Stomach (tissue), 8 donors: ENCODE measurements at regions not wholly inside any gene's neighbourhood (a gene's known extent, or its start where the extent isn't known, plus 50 kb on each side); places are given as distances from the start of the nearest gene placed in this dataset.

Experiments used
- DNase-seq, 2 donors: peaks; one replicate each; pipeline versions ENCODE4 v3.0.0 to v3.0.0-alpha.2; 2013 to 2019
- H3K27ac ChIP-seq, 5 donors: fragments of 200-600 bp in 4 of 5; sonication (generic) in 4 of 5; one replicate each; pipeline ENCODE4 v1.5.1; 2013 to 2019; ENCODE audit warnings: mild to moderate bottlenecking in 1 of 5, moderate library complexity in 1 of 5
- H3K27me3 ChIP-seq, 3 donors: fragments of 200-600 bp; sonication (generic); one replicate each; pipeline ENCODE4 v1.5.1; 2017 to 2019; ENCODE audit warnings: mixed run types in 1 of 3
- H3K36me3 ChIP-seq, 4 donors: fragments of 200-600 bp; sonication (generic); 1 replicate in 3 of 4; 2 replicates in 1 of 4; pipeline ENCODE4 v1.5.1; 2016 to 2019
- H3K4me1 ChIP-seq, 4 donors: fragments of 200-600 bp; sonication (generic); one replicate each; pipeline ENCODE4 v1.5.1; 2016 to 2019
- H3K4me3 ChIP-seq, 4 donors: fragments of 200-600 bp; sonication (generic) in 3 of 4; one replicate each; pipeline ENCODE4 v1.5.1; 2016 to 2019; ENCODE audit warnings: mild to moderate bottlenecking in 1 of 4
- H3K9me3 ChIP-seq, 4 donors: fragments of 200-600 bp; sonication (generic); one replicate each; pipeline ENCODE4 v1.5.1; 2016 to 2019
- EP300 ChIP-seq: sonication (generic); formaldehyde crosslinking; IDR thresholded peaks from one replicate; pipeline ENCODE4 v1.6.1; 2017; ENCODE audit warnings: antibody characterized with exemption
- POLR2A ChIP-seq, 4 donors: fragments of 450-650 bp; IDR thresholded peaks; one replicate each; pipeline ENCODE4 v1.6.1; 2016; ENCODE audit warnings: antibody characterized with exemption in 4 of 4, control low read depth in 2 of 4, mild to moderate bottlenecking in 1 of 4, moderate library complexity in 1 of 4
- POLR2AphosphoS5 ChIP-seq, 3 donors: sonication (generic); formaldehyde crosslinking; IDR thresholded peaks; one replicate each; pipeline ENCODE4 v1.6.1; 2016; ENCODE audit warnings: antibody characterized with exemption in 3 of 3
- WGBS, 5 donors: extraction: QIAGEN DNeasy Blood & Tissue Kit in 3 of 5; methylation state at CpG; one replicate each; pipeline versions ENCODE4 v1.1.5 to v1.1.7; 2013 to 2018; 5-methylcytosine and 5-hydroxymethylcytosine counted together
- intact Hi-C: fragments of 100-400 bp; cut with DNase I; formaldehyde crosslinking; loops from one replicate; pipeline ENCODE4 v1.15.1; 2023; ENCODE audit warnings: low total_unique reads
- TF ChIP-seq, protein P1 (sequence below), 7 experiments: fragments of 450-650 bp in 4 of 7; fragments of 200-600 bp in 3 of 7; sonication (generic) in 3 of 7; IDR thresholded peaks; one replicate each; pipeline ENCODE4 v1.5.1; 2016 to 2019; ENCODE audit warnings: antibody characterized with exemption in 7 of 7, control low read depth in 2 of 7, mild to moderate bottlenecking in 1 of 7
- donor health status: healthy with polysubstance abuse.
- donor health status: Bipolar disorder and iron deficiency.
- donor health status: healthy.

DNA sequence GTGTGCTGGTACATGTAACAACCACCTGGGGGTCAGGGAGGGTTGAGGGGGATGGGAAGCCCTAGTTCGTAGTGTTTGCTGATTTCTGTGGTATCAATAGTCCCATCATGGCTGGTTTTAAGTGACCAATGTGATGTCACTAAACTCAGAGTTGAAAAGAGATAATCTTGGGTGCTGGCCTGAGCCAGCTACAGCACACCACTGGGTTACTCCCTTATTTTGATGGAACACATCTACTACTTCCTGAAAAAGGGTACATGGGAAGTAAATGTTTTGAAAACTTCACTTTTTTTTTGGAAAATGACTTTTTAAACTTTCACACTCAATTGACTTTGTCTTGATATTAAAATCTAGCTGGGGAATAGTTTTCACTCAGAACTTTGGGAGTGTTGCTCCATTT, 87.0 kb upstream of the CXCR4 start:
- intact Hi-C loops = no loop called here
- Histone ChIP-seq H3K27me3 (no peaks in the 10 kb centered on the region), H3K4me3 (no peak overlapping the region), H3K9me3 (peaks cover 0 to 9% (median 3%) of the 10 kb centered on the region in 4 donors), H3K27ac (no peak overlapping the region), H3K4me1 (peaks cover 0 to 6% (median 0%) of the 10 kb centered on the region in 4 donors), H3K36me3 (no peaks in the 10 kb centered on the region)
- 69 to 86% (median 80%) methylated on average over 1 of the region's 1 CpG for WGBS, 5 donors
- TF ChIP-seq POLR2AphosphoS5 (IDR thresholded peaks at IDR 0.05) = no peak
- TF ChIP-seq EP300 = no peak
- TF ChIP-seq, protein P1, sequence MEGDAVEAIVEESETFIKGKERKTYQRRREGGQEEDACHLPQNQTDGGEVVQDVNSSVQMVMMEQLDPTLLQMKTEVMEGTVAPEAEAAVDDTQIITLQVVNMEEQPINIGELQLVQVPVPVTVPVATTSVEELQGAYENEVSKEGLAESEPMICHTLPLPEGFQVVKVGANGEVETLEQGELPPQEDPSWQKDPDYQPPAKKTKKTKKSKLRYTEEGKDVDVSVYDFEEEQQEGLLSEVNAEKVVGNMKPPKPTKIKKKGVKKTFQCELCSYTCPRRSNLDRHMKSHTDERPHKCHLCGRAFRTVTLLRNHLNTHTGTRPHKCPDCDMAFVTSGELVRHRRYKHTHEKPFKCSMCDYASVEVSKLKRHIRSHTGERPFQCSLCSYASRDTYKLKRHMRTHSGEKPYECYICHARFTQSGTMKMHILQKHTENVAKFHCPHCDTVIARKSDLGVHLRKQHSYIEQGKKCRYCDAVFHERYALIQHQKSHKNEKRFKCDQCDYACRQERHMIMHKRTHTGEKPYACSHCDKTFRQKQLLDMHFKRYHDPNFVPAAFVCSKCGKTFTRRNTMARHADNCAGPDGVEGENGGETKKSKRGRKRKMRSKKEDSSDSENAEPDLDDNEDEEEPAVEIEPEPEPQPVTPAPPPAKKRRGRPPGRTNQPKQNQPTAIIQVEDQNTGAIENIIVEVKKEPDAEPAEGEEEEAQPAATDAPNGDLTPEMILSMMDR (IDR thresholded peaks at IDR 0.05) = no peak
- TF ChIP-seq POLR2A (IDR thresholded peaks at IDR 0.05) = no peak
- no peak for DNase-seq

DNA sequence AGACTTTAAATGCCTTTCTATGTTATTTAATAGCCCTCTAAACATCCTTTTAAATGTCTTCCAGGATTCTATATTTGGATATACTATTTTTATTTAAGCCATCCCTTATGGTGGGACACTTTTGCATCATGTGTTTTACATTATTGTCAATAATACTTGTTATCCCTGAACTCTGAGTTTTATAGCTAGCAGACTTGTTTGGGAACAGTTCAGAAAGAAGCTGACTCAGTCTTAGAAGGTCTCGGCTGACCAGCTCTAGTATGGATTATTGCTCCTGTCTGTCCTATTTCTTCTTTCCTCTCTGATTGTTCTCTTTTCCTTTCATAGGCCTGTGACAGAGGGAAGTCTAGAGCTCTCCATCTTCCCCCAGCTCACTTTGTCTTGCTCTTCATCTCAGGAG, 77.3 kb upstream of the CXCR4 start:
- no peaks in the 10 kb centered on the region for H3K36me3 ChIP-seq
- DNase-seq = no peak
- H3K27ac ChIP-seq = no peak overlapping the region
- no peaks in the 10 kb centered on the region for H3K4me1 ChIP-seq
- intact Hi-C loops = no loop called here
- no peaks in the 10 kb centered on the region for H3K27me3 ChIP-seq
- WGBS, 5 donors = 67 to 88% (median 81%) methylated on average over 1 of the region's 1 CpG
- H3K4me3 ChIP-seq = no peak overlapping the region
- H3K9me3 ChIP-seq = no peaks in the 10 kb centered on the region
- TF ChIP-seq, protein P1 (IDR thresholded peaks at IDR 0.05) = no peak
- no peak for TF ChIP-seq POLR2A (IDR thresholded peaks at IDR 0.05)
- TF ChIP-seq POLR2AphosphoS5 (IDR thresholded peaks at IDR 0.05) = no peak
- no peak for TF ChIP-seq EP300

DNA sequence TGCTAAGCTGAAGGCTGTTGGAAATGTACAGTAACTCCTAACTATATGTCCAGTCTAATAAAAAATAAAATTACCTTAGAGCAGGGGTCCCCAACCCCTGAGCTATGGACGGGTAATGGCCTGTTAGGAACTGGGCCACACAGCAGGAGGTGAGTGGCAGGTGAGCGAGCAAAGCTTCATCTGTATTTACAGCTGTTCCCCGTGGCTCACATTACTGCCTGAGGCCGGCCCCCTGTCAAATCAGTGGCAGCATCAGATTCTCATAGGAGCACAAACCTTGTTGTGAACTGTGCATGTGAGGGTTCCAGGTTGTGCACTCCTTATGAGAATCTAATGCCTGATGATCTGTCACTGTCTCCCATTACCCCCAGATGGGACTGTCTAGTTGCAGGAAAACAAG, 73.1 kb upstream of the CXCR4 start:
- no peak for DNase-seq
- WGBS, 5 donors = 86 to 91% (median 88%) methylated on average over 4 of the region's 4 CpGs

DNA sequence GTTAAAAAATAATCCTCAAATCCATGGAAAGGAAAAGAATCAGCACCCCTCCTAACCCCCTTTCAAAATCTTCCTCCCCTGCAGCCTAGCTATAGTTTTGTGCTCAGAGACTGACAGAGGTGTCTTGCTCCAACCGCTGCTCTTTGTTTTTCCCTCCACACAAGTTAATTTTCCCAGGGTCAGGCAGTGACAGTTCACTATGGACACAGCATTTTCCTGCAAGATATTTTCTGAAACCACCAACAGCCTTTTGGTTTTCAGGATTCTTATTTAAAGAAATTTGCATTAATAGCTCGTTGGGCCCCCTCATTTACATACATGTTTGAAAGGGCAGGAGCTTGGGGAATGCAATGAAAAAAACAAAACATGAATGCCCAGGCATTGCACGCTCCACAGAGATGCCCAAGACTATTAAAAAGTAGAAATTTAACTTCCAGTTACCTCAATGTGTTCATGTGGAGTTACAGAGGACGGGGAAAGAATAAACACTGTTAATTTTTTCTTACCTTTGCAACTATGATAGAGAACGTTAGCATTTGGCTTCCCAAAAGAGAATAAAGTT, 71.4 kb upstream of the CXCR4 start:
- no peak for TF ChIP-seq POLR2AphosphoS5 (IDR thresholded peaks at IDR 0.05)
- Histone ChIP-seq H3K27ac (no peak overlapping the region), H3K4me3 (no peak overlapping the region), H3K27me3 (no peaks in the 10 kb centered on the region), H3K9me3 (no peaks in the 10 kb centered on the region), H3K36me3 (no peaks in the 10 kb centered on the region), H3K4me1 (no peaks in the 10 kb centered on the region)
- 69 to 82% (median 75%) methylated on average over 5 of the region's 5 CpGs for WGBS, 5 donors
- intact Hi-C loops = no loop called here
- DNase-seq = no peak

More for the DNA sequence above, 73.1 kb upstream of the CXCR4 start:
- H3K4me3 ChIP-seq = no peak overlapping the region
- H3K27me3 ChIP-seq = no peaks in the 10 kb centered on the region
- H3K36me3 ChIP-seq = no peaks in the 10 kb centered on the region
- H3K9me3 ChIP-seq = no peaks in the 10 kb centered on the region
- intact Hi-C loops = no loop called here
- no peaks in the 10 kb centered on the region for H3K4me1 ChIP-seq
- no peak overlapping the region for H3K27ac ChIP-seq
- no peak for TF ChIP-seq EP300

DNA sequence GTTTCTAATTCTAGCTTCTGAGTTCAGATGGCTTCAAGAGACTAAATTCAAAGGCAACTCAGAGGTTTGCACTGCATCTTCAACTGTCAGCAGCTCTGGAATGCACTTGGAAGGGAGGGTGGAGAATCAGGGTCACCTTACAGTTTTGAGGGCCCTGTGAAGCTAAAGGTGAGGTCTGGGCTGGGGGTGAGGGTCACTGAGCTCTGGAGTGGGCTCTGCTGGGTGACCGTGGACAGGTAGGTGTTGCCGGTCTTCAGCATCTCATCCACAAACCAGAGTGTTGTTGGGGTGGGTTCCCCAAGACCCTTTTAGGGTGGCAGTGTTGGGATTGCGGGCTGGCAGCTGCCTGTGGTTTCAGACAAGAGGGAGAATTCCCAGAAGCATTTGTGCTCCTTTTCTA, 70.1 kb upstream of the CXCR4 start:
- WGBS, 5 donors = 87 to 100% (median 98%) methylated on average over 3 of the region's 3 CpGs
- TF ChIP-seq, protein P1 (IDR thresholded peaks at IDR 0.05) = no peak
- TF ChIP-seq POLR2A (IDR thresholded peaks at IDR 0.05) (no peak), EP300 (no peak), POLR2AphosphoS5 (IDR thresholded peaks at IDR 0.05) (no peak)
- intact Hi-C loops = no loop called here

More for the DNA sequence above, 70.1 kb upstream of the CXCR4 start:
- Histone ChIP-seq H3K9me3 (no peaks in the 10 kb centered on the region), H3K4me1 (no peaks in the 10 kb centered on the region), H3K27ac (no peak overlapping the region), H3K36me3 (no peaks in the 10 kb centered on the region), H3K4me3 (no peak overlapping the region), H3K27me3 (no peaks in the 10 kb centered on the region)
- no peak for DNase-seq
